K562 (cell line): ENCODE measurements at regions not wholly inside any gene's neighbourhood (a gene's known extent, or its start where the extent isn't known, plus 50 kb on each side); places are given as distances from the start of the nearest gene placed in this dataset.

Experiments used
- ATAC-seq: fragments of 200-7000 bp; cut with Tn5 transposase; 3 replicates; pipeline ENCODE4 v1.9.1; 2020; ENCODE audit warnings: moderate library complexity
- BruUV-seq: library from RNA; stranded (reverse); fragments of 400-500 nt; replicated peaks from 2 replicates; lab custom pipeline; 2021; lab: Mats Ljungman, UMichigan
- CTCF ChIA-PET: fragments of 300-600 bp; formaldehyde crosslinking; extraction: SDS; loops from one replicate; lab custom pipeline; 2021; ENCODE audit warnings: low intra/inter-chr PET ratio; lab: Yijun Ruan, JAX
- POLR2A ChIA-PET: fragments of 300-600, 350-650 bp; sonication (Branson Sonifier 250); formaldehyde crosslinking; extraction: SDS; loops from one replicate; lab custom pipeline; 2021; ENCODE audit warnings: antibody characterized with exemption, inconsistent platforms; lab: Yijun Ruan, JAX
- DNase-seq, 4 experiments: peaks; one replicate each; pipeline versions ENCODE4 v3.0.0 to v3.0.0-alpha.2; 2011 to 2018; ENCODE audit warnings: low spot score in 3 of 4, mixed read lengths in 3 of 4; ENCODE audit errors: extremely low read depth in 1 of 4
- FAIRE-seq: peaks from 2 replicates; lab custom pipeline; 2011; peaks lifted over from hg19 to GRCh38; lab: Jason Lieb, UNC
- H2AFZ ChIP-seq: 2 replicates; pipeline ENCODE4 v1.6.0; 2011; ENCODE audit warnings: low read depth, low read length, control low read depth, inconsistent platforms
- H3K27ac ChIP-seq: fragments of 200-600 bp; 3 replicates; pipeline ENCODE4 v1.8.0; 2011; ENCODE audit warnings: low read depth, mild to moderate bottlenecking, control low read depth, inconsistent platforms, low read length, moderate library complexity, mixed read lengths; ENCODE audit errors: extremely low read depth
- H3K27me3 ChIP-seq, 2 experiments: fragments of 300-600 bp in 1 of 2; 2 replicates in 1 of 2; 3 replicates in 1 of 2; pipeline versions ENCODE4 v1.6.0 to v1.8.0; 2011; ENCODE audit warnings: inconsistent platforms in 2 of 2, low read length in 2 of 2, mild to moderate bottlenecking in 1 of 2, mixed read lengths in 1 of 2, moderate library complexity in 1 of 2; ENCODE audit not compliant: control insufficient read depth in 2 of 2, insufficient read depth in 2 of 2
- H3K36me3 ChIP-seq: fragments of 300-600 bp; 3 replicates; pipeline ENCODE4 v1.8.0; 2011; ENCODE audit warnings: mild to moderate bottlenecking, low read length, inconsistent platforms; ENCODE audit not compliant: control insufficient read depth, insufficient read depth
- H3K4me1 ChIP-seq, 2 experiments: fragments of 200-600 bp in 1 of 2; replicated peaks in 1 of 2; 2 replicates in 1 of 2; 3 replicates in 1 of 2; pipeline versions ENCODE4 v1.5.1 to v1.8.0; 2011; ENCODE audit warnings: inconsistent platforms in 2 of 2, low read length in 2 of 2, mild to moderate bottlenecking in 1 of 2, mixed read lengths in 1 of 2, moderate library complexity in 1 of 2; ENCODE audit not compliant: control insufficient read depth in 2 of 2, insufficient read depth in 2 of 2
- H3K4me2 ChIP-seq: 2 replicates; pipeline ENCODE4 v1.6.1; 2011; ENCODE audit warnings: low read length, control low read depth, inconsistent platforms, mixed read lengths; ENCODE audit not compliant: insufficient read depth
- H3K4me3 ChIP-seq: fragments of 200-600 bp; sonication (generic), shearing (Covaris generic); 2 replicates; pipeline ENCODE4 v1.5.1; 2016; ENCODE audit warnings: control low read depth, inconsistent platforms
- H3K79me2 ChIP-seq: fragments of 200-600 bp; 3 replicates; pipeline ENCODE4 v1.8.0; 2011; ENCODE audit warnings: low read length, inconsistent platforms; ENCODE audit not compliant: control insufficient read depth, insufficient read depth
- H3K9ac ChIP-seq, 2 experiments: 2 replicates each; pipeline versions ENCODE4 v1.6.0 to v1.6.1; 2011; ENCODE audit warnings: low read depth in 2 of 2, low read length in 2 of 2, control low read depth in 1 of 2, inconsistent platforms in 1 of 2, mild to moderate bottlenecking in 1 of 2, mixed read lengths in 1 of 2; ENCODE audit not compliant: insufficient read depth in 1 of 2
- H3K9me1 ChIP-seq: one replicate; pipeline ENCODE4 v1.6.0; 2011; ENCODE audit warnings: inconsistent platforms, mild to moderate bottlenecking, low read length, moderate library complexity; ENCODE audit not compliant: control insufficient read depth, insufficient read depth
- H3K9me3 ChIP-seq: replicated peaks from 2 replicates; pipeline ENCODE4 v1.5.1; 2011; ENCODE audit warnings: low read depth, low read length, inconsistent platforms; ENCODE audit not compliant: control insufficient read depth, insufficient read depth
- H4K20me1 ChIP-seq: replicated peaks from 2 replicates; pipeline ENCODE4 v1.6.1; 2011; ENCODE audit warnings: low read length, inconsistent platforms, mixed read lengths; ENCODE audit not compliant: control insufficient read depth, insufficient read depth
- ARID3A ChIP-seq: IDR thresholded peaks from 2 replicates; pipeline ENCODE4 v1.6.1; 2012; ENCODE audit warnings: low read depth, low read length, improper control_type of control experiment, borderline replicate concordance
- ARID4B ChIP-seq: sonication (generic); formaldehyde crosslinking; IDR thresholded peaks from 2 replicates; pipeline ENCODE4 v1.8.0; 2022; ENCODE audit warnings: mild to moderate bottlenecking, missing genetic modification reagents
- ATF3 ChIP-seq, 2 experiments: fragments of 450-650 bp in 1 of 2; sonication (generic) in 1 of 2; formaldehyde crosslinking in 1 of 2; IDR thresholded peaks in 1 of 2; conservative IDR thresholded peaks in 1 of 2; 2 replicates each; pipeline versions ENCODE4 v1.6.1 to v1.8.1; 2016 to 2023; ENCODE audit warnings: mild to moderate bottlenecking in 2 of 2, moderate library complexity in 2 of 2, inconsistent platforms in 1 of 2, missing genetic modification reagents in 1 of 2
- E4F1 ChIP-seq: fragments of 250-450 bp; sonication (Bioruptor Pico); IDR thresholded peaks from 2 replicates; pipeline ENCODE4 v1.5.0; 2021; ENCODE audit warnings: mild to moderate bottlenecking, borderline replicate concordance
- L3MBTL2 ChIP-seq: fragments of 450-650 bp; IDR thresholded peaks from 2 replicates; pipeline ENCODE4 v1.6.1; 2016; ENCODE audit warnings: mild to moderate bottlenecking, moderate library complexity
- RBFOX2 ChIP-seq: fragments of 200-400 bp; formaldehyde crosslinking; IDR thresholded peaks from 2 replicates; pipeline ENCODE4 v1.6.1; 2017; ENCODE audit warnings: low read depth, mild to moderate bottlenecking, low read length, moderate library complexity
- SP1 ChIP-seq: sonication (generic); formaldehyde crosslinking; IDR thresholded peaks from 2 replicates; pipeline ENCODE4 v1.8.1; 2022; ENCODE audit warnings: mild to moderate bottlenecking, missing genetic modification reagents
- ZNF444 ChIP-seq: fragments of 250-450 bp; sonication (Bioruptor Pico); IDR thresholded peaks from 2 replicates; pipeline ENCODE4 v1.4.0; 2020; ENCODE audit warnings: mild to moderate bottlenecking, moderate library complexity
- WGBS: fragments of 100-300 bp; shearing (Covaris generic); methylation state at CpG from one replicate; pipeline ENCODE4 v1.1.6; 2016; ENCODE audit warnings: low coverage, mixed read lengths; ENCODE audit not compliant: insufficient coverage; ENCODE audit errors: missing lambda C conversion rate; 5-methylcytosine and 5-hydroxymethylcytosine counted together
- in situ Hi-C: fragments of 300-500 bp; cut with MboI; formaldehyde crosslinking; loops from 4 replicates; pipeline ENCODE4 v1.15.0; 2018; ENCODE audit warnings: inconsistent platforms, mixed read lengths
- intact Hi-C: fragments of 100-400 bp; cut with micrococcal nuclease; formaldehyde crosslinking; loops from 2 replicates; pipeline ENCODE4 v1.14.2; 2022
- TF ChIP-seq, protein P1 (sequence below): sonication (generic); formaldehyde crosslinking; IDR thresholded peaks from 2 replicates; pipeline ENCODE4 v1.8.0; 2022; ENCODE audit warnings: missing genetic modification reagents, mild to moderate bottlenecking, moderate library complexity, borderline replicate concordance

DNA sequence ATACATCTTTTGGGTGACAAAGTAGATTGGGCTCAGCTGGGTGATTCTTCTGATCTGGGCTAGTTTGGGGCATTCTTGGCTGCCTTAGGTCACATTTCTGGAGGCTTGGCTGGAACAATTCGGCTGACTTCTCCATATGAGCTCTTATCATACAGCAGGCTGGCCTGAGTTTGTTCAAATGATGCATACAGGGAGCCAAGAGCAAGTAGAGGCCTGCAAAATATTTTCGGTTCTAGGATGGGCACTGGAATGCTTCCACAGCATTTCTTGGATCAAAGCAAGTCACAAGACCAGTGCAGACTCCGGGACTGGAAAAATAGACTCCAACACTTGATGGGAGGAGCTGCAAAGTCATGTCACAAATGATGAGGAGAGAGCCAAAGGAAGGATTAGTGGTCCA is 98.4 kb downstream of the SCG2 start:
- no peak for TF ChIP-seq ARID4B (CRISPR knock-in tag)
- TF ChIP-seq, protein P1, sequence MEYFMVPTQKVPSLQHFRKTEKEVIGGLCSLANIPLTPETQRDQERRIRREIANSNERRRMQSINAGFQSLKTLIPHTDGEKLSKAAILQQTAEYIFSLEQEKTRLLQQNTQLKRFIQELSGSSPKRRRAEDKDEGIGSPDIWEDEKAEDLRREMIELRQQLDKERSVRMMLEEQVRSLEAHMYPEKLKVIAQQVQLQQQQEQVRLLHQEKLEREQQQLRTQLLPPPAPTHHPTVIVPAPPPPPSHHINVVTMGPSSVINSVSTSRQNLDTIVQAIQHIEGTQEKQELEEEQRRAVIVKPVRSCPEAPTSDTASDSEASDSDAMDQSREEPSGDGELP (CRISPR knock-in tag) = no peak
- no peak for TF ChIP-seq SP1 (CRISPR knock-in tag)
- no peak for TF ChIP-seq ZNF444 (CRISPR knock-in tag)
- TF ChIP-seq E4F1 (CRISPR knock-in tag) = no peak
- TF ChIP-seq L3MBTL2 = no peak
- no peak for TF ChIP-seq RBFOX2
- no peak for TF ChIP-seq ARID3A
- no peak for TF ChIP-seq ATF3 (IDR thresholded peaks at IDR 0.05)
- no peak for TF ChIP-seq ATF3 (CRISPR knock-in tag; conservative IDR thresholded peaks at IDR 0.05)
- WGBS = 0% methylated on average over 3 of the region's 3 CpGs
- no peaks in the 10 kb centered on the region for H3K27me3 ChIP-seq
- H3K79me2 ChIP-seq = no peaks in the 10 kb centered on the region
- no TSS peak for BruUV-seq
- H2AFZ ChIP-seq = no peak overlapping the region
- ChIA-PET CTCF (no interaction called here), POLR2A (no interaction called here)
- FAIRE-seq = no peak
- H3K9ac ChIP-seq = no peak overlapping the region
- ATAC-seq = no peak
- H3K4me2 ChIP-seq = no peak overlapping the region
- no peaks in the 10 kb centered on the region for H3K9me3 ChIP-seq
- no peaks in the 10 kb centered on the region for H3K36me3 ChIP-seq
- no peaks in the 10 kb centered on the region for H3K9me1 ChIP-seq
- no peaks in the 10 kb centered on the region for H4K20me1 ChIP-seq
- no peak overlapping the region for H3K4me3 ChIP-seq
- H3K27ac ChIP-seq = no peak overlapping the region
- intact Hi-C loops (no loop called here), in situ Hi-C loops (no loop called here)
- DNase-seq = no peak
- H3K4me1 ChIP-seq = no peaks in the 10 kb centered on the region
